ENCODE measurements at regions not wholly inside any gene's neighbourhood (a gene's known extent, or its start where the extent isn't known, plus 50 kb on each side); places are given as distances from the start of the nearest gene placed in this dataset.

DNA sequence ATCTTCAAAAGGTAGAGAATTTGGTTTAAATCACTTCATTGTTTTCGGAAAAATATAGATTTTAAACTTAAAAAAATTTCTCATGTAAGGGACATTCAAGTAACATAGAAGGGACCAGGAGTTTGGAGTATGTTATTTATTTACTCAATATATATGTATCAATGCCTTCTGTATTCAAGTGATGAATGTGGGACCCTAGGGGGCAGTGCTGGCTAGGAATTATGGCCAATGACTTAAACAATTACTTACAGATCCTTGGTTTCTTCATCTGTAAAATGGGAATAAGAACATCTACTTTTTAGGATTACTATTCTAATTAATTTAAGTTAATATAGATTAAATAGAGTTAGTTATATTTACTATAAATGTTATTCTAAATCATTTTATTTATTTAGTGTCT is 886.3 kb upstream of the RBFOX1 start:
- ChIA-PET CTCF (no interaction called here), POLR2A (no interaction called here)
- H3K4me3 ChIP-seq (ENCODE audit: low read depth, low read length), result no peak overlapping the region
- TF ChIP-seq, protein P1, sequence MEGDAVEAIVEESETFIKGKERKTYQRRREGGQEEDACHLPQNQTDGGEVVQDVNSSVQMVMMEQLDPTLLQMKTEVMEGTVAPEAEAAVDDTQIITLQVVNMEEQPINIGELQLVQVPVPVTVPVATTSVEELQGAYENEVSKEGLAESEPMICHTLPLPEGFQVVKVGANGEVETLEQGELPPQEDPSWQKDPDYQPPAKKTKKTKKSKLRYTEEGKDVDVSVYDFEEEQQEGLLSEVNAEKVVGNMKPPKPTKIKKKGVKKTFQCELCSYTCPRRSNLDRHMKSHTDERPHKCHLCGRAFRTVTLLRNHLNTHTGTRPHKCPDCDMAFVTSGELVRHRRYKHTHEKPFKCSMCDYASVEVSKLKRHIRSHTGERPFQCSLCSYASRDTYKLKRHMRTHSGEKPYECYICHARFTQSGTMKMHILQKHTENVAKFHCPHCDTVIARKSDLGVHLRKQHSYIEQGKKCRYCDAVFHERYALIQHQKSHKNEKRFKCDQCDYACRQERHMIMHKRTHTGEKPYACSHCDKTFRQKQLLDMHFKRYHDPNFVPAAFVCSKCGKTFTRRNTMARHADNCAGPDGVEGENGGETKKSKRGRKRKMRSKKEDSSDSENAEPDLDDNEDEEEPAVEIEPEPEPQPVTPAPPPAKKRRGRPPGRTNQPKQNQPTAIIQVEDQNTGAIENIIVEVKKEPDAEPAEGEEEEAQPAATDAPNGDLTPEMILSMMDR (IDR thresholded peaks at IDR 0.05; ENCODE audit: insufficient read depth, low read length, missing control alignments), result no peak
- DNase-seq (ENCODE audit: low read depth, low spot score), result no peak

DNA sequence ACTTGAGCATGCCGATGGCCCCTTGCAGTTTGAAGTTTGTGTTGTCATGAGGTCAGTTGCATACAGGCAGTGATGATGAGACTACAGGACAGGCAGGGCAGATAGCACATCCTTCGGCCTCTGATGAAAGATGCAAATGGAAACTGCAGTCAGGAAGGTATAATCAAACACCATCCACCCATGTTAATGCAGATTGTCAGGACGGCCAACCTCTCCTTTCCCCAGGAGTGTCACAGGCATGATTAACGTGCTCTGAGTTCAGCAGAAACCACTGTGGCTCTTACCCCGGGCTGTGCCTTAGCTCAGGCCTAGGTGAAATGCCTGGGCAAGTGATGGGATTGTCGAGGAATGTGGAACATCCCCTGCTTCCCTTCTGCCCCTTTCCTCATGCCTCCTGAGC is 893.5 kb upstream of the RBFOX1 start:
- ChIA-PET POLR2A (no interaction called here), CTCF (no interaction called here)
- no peak overlapping the region for H3K4me3 ChIP-seq (ENCODE audit: low read depth, low read length)
- DNase-seq (ENCODE audit: low read depth, low spot score), result no peak
- TF ChIP-seq, protein P1 (IDR thresholded peaks at IDR 0.05; ENCODE audit: insufficient read depth, low read length, missing control alignments), result no peak

DNA sequence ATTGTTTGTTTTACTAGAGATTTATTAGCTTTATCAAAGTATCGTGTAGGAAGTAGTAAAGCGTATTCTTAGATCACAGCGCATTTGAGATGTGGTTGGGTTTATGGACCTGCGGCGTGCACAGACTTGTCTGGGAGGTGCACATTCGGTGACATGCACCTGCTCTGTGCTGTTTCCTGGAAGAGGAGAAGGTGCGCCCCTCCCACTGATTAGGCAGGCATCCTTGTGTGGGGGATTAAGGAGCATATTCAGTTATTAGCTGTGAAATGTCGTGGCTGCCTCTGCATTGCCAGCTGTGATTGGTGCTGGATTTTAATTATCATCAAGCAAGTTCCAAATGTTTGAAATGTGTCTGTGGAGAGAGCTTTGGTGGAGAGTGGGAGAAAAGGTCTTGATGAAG is 903.8 kb upstream of the RBFOX1 start:
- no peak for DNase-seq (ENCODE audit: low read depth, low spot score)
- no peak overlapping the region for H3K4me3 ChIP-seq (ENCODE audit: low read depth, low read length)
- ChIA-PET CTCF (no interaction called here), POLR2A (no interaction called here)
- TF ChIP-seq, protein P1 (IDR thresholded peaks at IDR 0.05; ENCODE audit: insufficient read depth, low read length, missing control alignments), result no peak

DNA sequence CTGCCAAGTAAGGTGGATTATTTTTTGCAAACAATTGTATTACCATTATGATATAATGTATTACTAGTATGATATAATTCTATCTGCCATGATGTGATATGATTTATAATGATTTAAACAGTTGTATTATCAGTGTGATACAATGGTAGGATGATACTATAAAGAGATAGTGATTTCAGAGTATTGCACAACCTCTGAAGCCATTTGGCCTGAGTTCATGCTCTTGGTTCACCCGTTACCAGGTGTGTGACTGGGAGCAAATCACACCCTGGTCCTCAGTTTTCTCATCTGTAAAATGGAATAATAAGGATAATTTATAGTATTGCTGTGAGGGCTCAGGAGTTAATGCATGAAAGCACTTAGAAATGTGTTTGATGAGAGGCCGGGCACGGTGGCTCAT is 905.0 kb upstream of the RBFOX1 start:
- ChIA-PET CTCF (no interaction called here), POLR2A (no interaction called here)
- no peak for DNase-seq (ENCODE audit: low read depth, low spot score)
- H3K4me3 ChIP-seq (ENCODE audit: low read depth, low read length), result no peak overlapping the region
- TF ChIP-seq, protein P1 (IDR thresholded peaks at IDR 0.05; ENCODE audit: insufficient read depth, low read length, missing control alignments), result no peak

DNA sequence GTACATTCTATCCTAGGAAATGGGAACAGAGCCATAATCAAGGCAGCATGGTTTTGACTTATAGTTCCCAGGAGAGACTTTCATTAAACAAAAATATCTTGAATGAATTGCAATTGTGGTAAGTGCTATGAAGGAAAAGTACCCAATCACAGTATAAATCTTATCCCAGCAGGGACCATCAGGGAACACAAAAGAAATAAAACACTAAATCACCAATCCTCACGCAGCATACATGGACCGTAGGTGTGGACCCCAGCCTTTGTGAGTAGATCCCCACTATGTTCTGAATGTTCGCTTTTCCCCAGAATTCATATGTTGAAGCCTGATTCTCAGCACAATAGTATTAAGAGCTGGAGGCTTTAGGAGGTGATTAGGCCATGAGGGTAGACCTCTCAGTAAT is 925.0 kb upstream of the RBFOX1 start:
- CTCF ChIA-PET, result no interaction called here
- no peak overlapping the region for H3K4me3 ChIP-seq (ENCODE audit: low read depth, low read length)
- POLR2A ChIA-PET, result no interaction called here
- TF ChIP-seq, protein P1 (IDR thresholded peaks at IDR 0.05; ENCODE audit: insufficient read depth, low read length, missing control alignments), result no peak
- no peak for DNase-seq (ENCODE audit: low read depth, low spot score)

DNA sequence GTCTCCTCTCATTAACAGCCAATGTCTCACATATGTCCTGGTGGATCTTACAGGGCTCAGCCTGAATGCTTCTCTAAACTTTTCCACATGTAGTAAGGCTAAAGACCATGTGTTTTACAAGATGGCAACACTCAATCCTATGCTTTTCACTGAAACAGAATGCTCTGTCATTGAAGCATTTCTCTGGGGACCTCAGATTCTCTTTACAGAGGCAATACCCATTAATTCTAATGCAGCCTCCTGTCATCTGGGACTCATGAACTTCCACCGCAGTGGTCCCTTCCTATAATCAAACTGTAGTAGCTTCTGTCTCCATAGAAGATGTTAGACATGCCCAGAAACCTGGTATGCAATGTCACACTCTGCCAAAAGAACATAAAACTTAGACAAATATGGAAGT is 926.6 kb upstream of the RBFOX1 start:
- ChIA-PET POLR2A (no interaction called here), CTCF (no interaction called here)
- no peak for DNase-seq (ENCODE audit: low read depth, low spot score)
- TF ChIP-seq, protein P1 (IDR thresholded peaks at IDR 0.05; ENCODE audit: insufficient read depth, low read length, missing control alignments), result no peak
- no peak overlapping the region for H3K4me3 ChIP-seq (ENCODE audit: low read depth, low read length)

All from AG04449 (cell line).